ENCODE measurements at regions not wholly inside any gene's neighbourhood (a gene's known extent, or its start where the extent isn't known, plus 50 kb on each side); places are given as distances from the start of the nearest gene placed in this dataset.
"Not testable (repeated sequence)": the region's sequence is repeated elsewhere in the genome, so short reads cannot be mapped to it uniquely, and the experiment has no call there.

DNA sequence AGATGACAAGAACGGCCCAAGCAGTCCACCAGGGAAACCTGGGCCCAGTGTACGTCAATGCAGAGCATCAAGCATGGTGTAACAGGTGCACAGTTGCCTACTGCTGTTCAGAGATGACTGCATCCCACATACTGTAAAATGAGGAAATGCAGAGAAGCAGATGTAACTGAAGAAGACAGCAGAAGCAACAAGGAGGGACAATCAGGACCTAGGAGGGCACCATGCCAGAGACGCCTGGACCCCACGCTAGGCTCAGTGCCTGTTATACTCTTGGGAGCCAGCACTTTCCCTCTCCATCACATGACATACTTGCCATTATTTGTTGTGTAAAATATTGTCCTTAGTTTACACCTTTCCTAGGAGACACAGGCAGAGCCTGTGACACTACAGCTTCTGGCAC is 57.6 kb upstream of the ZNG1F start:
- not testable (repeated sequence) for H3K4me1 ChIP-seq (ENCODE audit: control insufficient read depth, insufficient read depth, low read length, poor library complexity, severe bottlenecking); DNase-seq; H3K27me3 Mint-ChIP-seq; H3K4me1 Mint-ChIP-seq; H3K27ac ChIP-seq (ENCODE audit: insufficient read depth, low read length, poor library complexity, severe bottlenecking); ATAC-seq (ENCODE audit: low read depth in 2 of 2); H3K27me3 ChIP-seq (ENCODE audit: control insufficient read depth, insufficient read depth, low read length); H3K4me3 ChIP-seq (ENCODE audit: low read depth, low read length); H3K27ac Mint-ChIP-seq; H3K9me3 ChIP-seq (ENCODE audit: control insufficient read depth in 2 of 2, low read length in 2 of 2); H3K36me3 Mint-ChIP-seq; H3K4me3 Mint-ChIP-seq; H3K36me3 ChIP-seq (ENCODE audit: control insufficient read depth, insufficient read depth, low read length)
- peaks cover 0 to 26% (median 16%) of the 10 kb centered on the region in 7 donors for H3K9me3 Mint-ChIP-seq

All from CD4-positive, CD25-positive, alpha-beta regulatory T cell (primary cell).